ENCODE measurements at regions not wholly inside any gene's neighbourhood (a gene's known extent, or its start where the extent isn't known, plus 50 kb on each side); places are given as distances from the start of the nearest gene placed in this dataset.

- H3K4me3 ChIP-seq (ENCODE audit: low read depth, low read length) = no peak overlapping the region
- no peak for DNase-seq (ENCODE audit: low read depth)
- TF ChIP-seq CTCF (IDR thresholded peaks at IDR 0.05; ENCODE audit: insufficient read depth, low read depth, low read length) = no peak
These were observed 111.6 kb upstream of the PIEZO2 start for GRCh38 chr18:11260961-11261461.

- DNase-seq (ENCODE audit: low read depth) = peak; percentile 1
- H3K4me3 ChIP-seq (ENCODE audit: low read depth, low read length) = no peak overlapping the region
- no peak for TF ChIP-seq CTCF (IDR thresholded peaks at IDR 0.05; ENCODE audit: insufficient read depth, low read depth, low read length)
These were observed 110.2 kb upstream of the PIEZO2 start for GRCh38 chr18:11259469-11260150.

- H3K4me3 ChIP-seq (ENCODE audit: low read depth, low read length) = no peak overlapping the region
- no peak for TF ChIP-seq CTCF (IDR thresholded peaks at IDR 0.05; ENCODE audit: insufficient read depth, low read depth, low read length)
- DNase-seq (ENCODE audit: low read depth) = no peak
These were observed 108.8 kb upstream of the PIEZO2 start for GRCh38 chr18:11258039-11258610.

GRCh38 chr18:11256251-11256650 lies 106.9 kb upstream of the PIEZO2 start:
- no peak for DNase-seq (ENCODE audit: low read depth)
- H3K4me3 ChIP-seq (ENCODE audit: low read depth, low read length) = no peak overlapping the region
- no peak for TF ChIP-seq CTCF (IDR thresholded peaks at IDR 0.05; ENCODE audit: insufficient read depth, low read depth, low read length)

- no peak for TF ChIP-seq CTCF (IDR thresholded peaks at IDR 0.05; ENCODE audit: insufficient read depth, low read depth, low read length)
- DNase-seq (ENCODE audit: low read depth) = no peak
- no peak overlapping the region for H3K4me3 ChIP-seq (ENCODE audit: low read depth, low read length)
These were observed 102.5 kb upstream of the PIEZO2 start for GRCh38 chr18:11251891-11252270.

- DNase-seq (ENCODE audit: low read depth) = no peak
- no peak overlapping the region for H3K4me3 ChIP-seq (ENCODE audit: low read depth, low read length)
- no peak for TF ChIP-seq CTCF (IDR thresholded peaks at IDR 0.05; ENCODE audit: insufficient read depth, low read depth, low read length)
These were observed 102.0 kb upstream of the PIEZO2 start for GRCh38 chr18:11251229-11251890.

Measured in fibroblast of villous mesenchyme (primary cell).